ENCODE measurements at regions not wholly inside any gene's neighbourhood (a gene's known extent, or its start where the extent isn't known, plus 50 kb on each side); places are given as distances from the start of the nearest gene placed in this dataset.

DNA sequence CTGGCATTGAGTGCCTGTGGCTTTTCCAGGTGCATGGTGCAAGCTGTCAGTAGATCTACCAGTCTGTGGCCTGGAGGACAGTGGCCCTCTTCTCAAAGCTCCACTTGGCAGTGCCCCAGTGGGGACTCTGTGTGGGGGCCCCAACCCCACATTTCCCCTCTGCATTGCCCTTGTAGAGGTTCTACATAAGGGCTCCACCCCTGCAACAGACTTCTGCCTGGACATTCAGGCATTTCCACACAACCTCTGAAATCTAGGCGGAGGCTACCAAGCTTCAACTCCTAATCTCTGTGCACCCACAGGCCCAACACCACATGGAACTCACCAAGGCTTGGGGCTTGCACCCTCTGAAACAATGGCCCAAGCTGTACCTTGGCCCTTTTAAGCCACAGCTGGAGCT lies 102.7 kb upstream of the PLEKHG7 start:
- TF ChIP-seq, protein P1, sequence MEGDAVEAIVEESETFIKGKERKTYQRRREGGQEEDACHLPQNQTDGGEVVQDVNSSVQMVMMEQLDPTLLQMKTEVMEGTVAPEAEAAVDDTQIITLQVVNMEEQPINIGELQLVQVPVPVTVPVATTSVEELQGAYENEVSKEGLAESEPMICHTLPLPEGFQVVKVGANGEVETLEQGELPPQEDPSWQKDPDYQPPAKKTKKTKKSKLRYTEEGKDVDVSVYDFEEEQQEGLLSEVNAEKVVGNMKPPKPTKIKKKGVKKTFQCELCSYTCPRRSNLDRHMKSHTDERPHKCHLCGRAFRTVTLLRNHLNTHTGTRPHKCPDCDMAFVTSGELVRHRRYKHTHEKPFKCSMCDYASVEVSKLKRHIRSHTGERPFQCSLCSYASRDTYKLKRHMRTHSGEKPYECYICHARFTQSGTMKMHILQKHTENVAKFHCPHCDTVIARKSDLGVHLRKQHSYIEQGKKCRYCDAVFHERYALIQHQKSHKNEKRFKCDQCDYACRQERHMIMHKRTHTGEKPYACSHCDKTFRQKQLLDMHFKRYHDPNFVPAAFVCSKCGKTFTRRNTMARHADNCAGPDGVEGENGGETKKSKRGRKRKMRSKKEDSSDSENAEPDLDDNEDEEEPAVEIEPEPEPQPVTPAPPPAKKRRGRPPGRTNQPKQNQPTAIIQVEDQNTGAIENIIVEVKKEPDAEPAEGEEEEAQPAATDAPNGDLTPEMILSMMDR (conservative IDR thresholded peaks at IDR 0.05; ENCODE audit: low read depth, low read length), result no peak
- no peak for TF ChIP-seq EZH2 (IDR thresholded peaks at IDR 0.05; ENCODE audit: borderline replicate concordance, low read depth, low read length, poor library complexity, severe bottlenecking)
- ChIA-PET CTCF (no interaction called here), POLR2A (ENCODE audit: low non-redundant PET) (no interaction called here)
- peaks cover 8% of the 10 kb centered on the region for H3K9me3 ChIP-seq (ENCODE audit: low read depth, low read length, poor library complexity, severe bottlenecking)
- H3K36me3 ChIP-seq (ENCODE audit: insufficient read depth, low read length, poor library complexity, severe bottlenecking), result no peaks in the 10 kb centered on the region
- no peak overlapping the region for H3K27ac ChIP-seq (ENCODE audit: low read depth, low read length, poor library complexity, severe bottlenecking)
- H3K4me1 ChIP-seq (ENCODE audit: insufficient read depth, low read length, poor library complexity, severe bottlenecking), result no peaks in the 10 kb centered on the region
- no TSS peak for BruUV-seq (replicated peaks)
- H3K4me3 ChIP-seq (ENCODE audit: low read depth, low read length, poor library complexity, severe bottlenecking), result no peak overlapping the region
- no peaks in the 10 kb centered on the region for H3K27me3 ChIP-seq (replicated peaks; ENCODE audit: insufficient read depth, low read depth, low read length, poor library complexity)
- DNase-seq (ENCODE audit: low spot score), result no peak
- intact Hi-C loops (cut with micrococcal nuclease; ENCODE audit: unreplicated experiment), result loop anchor here (10.0 kb wide), 1 partner anchor 1215 kb away; no protein-coding TSS in a partner anchor

GRCh38 chr12:92597997-92598396 lies 104.8 kb upstream of the PLEKHG7 start:
- TF ChIP-seq, protein P1 (conservative IDR thresholded peaks at IDR 0.05; ENCODE audit: low read depth, low read length), result no peak
- no peak for TF ChIP-seq EZH2 (IDR thresholded peaks at IDR 0.05; ENCODE audit: borderline replicate concordance, low read depth, low read length, poor library complexity, severe bottlenecking)
- H3K27ac ChIP-seq (ENCODE audit: low read depth, low read length, poor library complexity, severe bottlenecking), result no peak overlapping the region
- H3K4me3 ChIP-seq (ENCODE audit: low read depth, low read length, poor library complexity, severe bottlenecking), result no peak overlapping the region
- ChIA-PET CTCF (interaction anchor here (0.9 kb wide), 1 partner anchor 11 kb away, joined by 3 read pairs; no protein-coding TSS in a partner anchor), POLR2A (ENCODE audit: low non-redundant PET) (no interaction called here)
- no peaks in the 10 kb centered on the region for H3K36me3 ChIP-seq (ENCODE audit: insufficient read depth, low read length, poor library complexity, severe bottlenecking)
- intact Hi-C loops (cut with micrococcal nuclease; ENCODE audit: unreplicated experiment), result no loop called here
- H3K9me3 ChIP-seq (ENCODE audit: low read depth, low read length, poor library complexity, severe bottlenecking), result peaks cover 8% of the 10 kb centered on the region
- H3K4me1 ChIP-seq (ENCODE audit: insufficient read depth, low read length, poor library complexity, severe bottlenecking), result no peaks in the 10 kb centered on the region
- DNase-seq (ENCODE audit: low spot score), result no peak
- no TSS peak for BruUV-seq (replicated peaks)
- no peaks in the 10 kb centered on the region for H3K27me3 ChIP-seq (replicated peaks; ENCODE audit: insufficient read depth, low read depth, low read length, poor library complexity)

GRCh38 chr12:92597118-92597517 lies 105.7 kb upstream of the PLEKHG7 start:
- no TSS peak for BruUV-seq (replicated peaks)
- Histone ChIP-seq H3K4me1 (ENCODE audit: insufficient read depth, low read length, poor library complexity, severe bottlenecking) (no peaks in the 10 kb centered on the region), H3K4me3 (ENCODE audit: low read depth, low read length, poor library complexity, severe bottlenecking) (no peak overlapping the region), H3K27ac (ENCODE audit: low read depth, low read length, poor library complexity, severe bottlenecking) (no peak overlapping the region), H3K27me3 (replicated peaks; ENCODE audit: insufficient read depth, low read depth, low read length, poor library complexity) (no peaks in the 10 kb centered on the region), H3K9me3 (ENCODE audit: low read depth, low read length, poor library complexity, severe bottlenecking) (peaks cover 8% of the 10 kb centered on the region), H3K36me3 (ENCODE audit: insufficient read depth, low read length, poor library complexity, severe bottlenecking) (no peaks in the 10 kb centered on the region)
- TF ChIP-seq, protein P1 (conservative IDR thresholded peaks at IDR 0.05; ENCODE audit: low read depth, low read length), result no peak
- no peak for TF ChIP-seq EZH2 (IDR thresholded peaks at IDR 0.05; ENCODE audit: borderline replicate concordance, low read depth, low read length, poor library complexity, severe bottlenecking)
- no peak for DNase-seq (ENCODE audit: low spot score)
- ChIA-PET POLR2A (ENCODE audit: low non-redundant PET) (no interaction called here), CTCF (no interaction called here)
- intact Hi-C loops (cut with micrococcal nuclease; ENCODE audit: unreplicated experiment), result no loop called here

Measured in A673 (cell line).